WTC11 (cell line): ENCODE measurements at regions not wholly inside any gene's neighbourhood (a gene's known extent, or its start where the extent isn't known, plus 50 kb on each side); places are given as distances from the start of the nearest gene placed in this dataset.

Source experiments
- GABPB1 ChIP-seq: sonication (generic); formaldehyde crosslinking; IDR thresholded peaks from 2 replicates; pipeline ENCODE4 v1.8.1; 2023; ENCODE audit warnings: mild to moderate bottlenecking, missing genetic modification reagents
- JUN ChIP-seq: sonication (generic); formaldehyde crosslinking; IDR thresholded peaks from 2 replicates; pipeline ENCODE4 v1.8.0; 2023; ENCODE audit warnings: mild to moderate bottlenecking, missing genetic modification reagents
- TEAD4 ChIP-seq: sonication (generic); formaldehyde crosslinking; IDR thresholded peaks from 2 replicates; pipeline ENCODE4 v1.8.0; 2022; ENCODE audit warnings: mild to moderate bottlenecking, missing genetic modification reagents
- ZNF138 ChIP-seq: sonication (generic); formaldehyde crosslinking; conservative IDR thresholded peaks from 2 replicates; pipeline ENCODE4 v1.8.1; 2022; ENCODE audit warnings: mild to moderate bottlenecking, moderate library complexity, missing genetic modification reagents
- TF ChIP-seq, protein P1 (sequence below): sonication (generic); formaldehyde crosslinking; IDR thresholded peaks from 2 replicates; pipeline ENCODE4 v1.8.1; 2022; ENCODE audit warnings: low read depth, mild to moderate bottlenecking, moderate library complexity, missing genetic modification reagents, borderline replicate concordance
- TF ChIP-seq, protein P2 (sequence below): fragments of 200-600 bp; IDR thresholded peaks from 2 replicates; pipeline ENCODE4 v1.8.0; 2022; ENCODE audit warnings: antibody characterized with exemption
- TF ChIP-seq, protein P3 (sequence below): fragments of 250-450 bp; sonication (Bioruptor Pico); IDR thresholded peaks from 2 replicates; pipeline ENCODE4 v1.9.0; 2021; ENCODE audit warnings: mild to moderate bottlenecking

DNA sequence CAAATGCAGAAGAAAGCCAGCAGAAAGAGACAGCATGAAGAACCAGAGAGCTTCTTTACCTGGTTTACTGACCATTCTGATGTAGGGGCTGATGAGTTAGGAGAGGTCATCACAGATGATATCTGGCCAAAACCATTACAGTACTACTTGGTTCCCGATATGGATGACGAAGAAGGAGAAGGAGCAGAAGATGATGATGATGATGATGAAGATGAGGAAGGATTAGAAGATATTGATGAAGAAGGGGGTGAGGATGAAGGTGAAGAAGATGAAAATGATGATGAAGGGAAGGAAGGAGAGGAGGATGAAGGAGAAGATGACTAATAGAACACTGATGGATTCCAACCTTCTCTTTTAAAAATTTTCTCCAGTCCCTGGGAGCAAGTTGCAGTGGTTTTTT is 178.2 kb upstream of the CRY1 start:
- TF ChIP-seq, protein P1, sequence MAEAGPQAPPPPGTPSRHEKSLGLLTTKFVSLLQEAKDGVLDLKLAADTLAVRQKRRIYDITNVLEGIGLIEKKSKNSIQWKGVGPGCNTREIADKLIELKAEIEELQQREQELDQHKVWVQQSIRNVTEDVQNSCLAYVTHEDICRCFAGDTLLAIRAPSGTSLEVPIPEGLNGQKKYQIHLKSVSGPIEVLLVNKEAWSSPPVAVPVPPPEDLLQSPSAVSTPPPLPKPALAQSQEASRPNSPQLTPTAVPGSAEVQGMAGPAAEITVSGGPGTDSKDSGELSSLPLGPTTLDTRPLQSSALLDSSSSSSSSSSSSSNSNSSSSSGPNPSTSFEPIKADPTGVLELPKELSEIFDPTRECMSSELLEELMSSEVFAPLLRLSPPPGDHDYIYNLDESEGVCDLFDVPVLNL (CRISPR knock-in tag), result no peak
- TF ChIP-seq, protein P2, sequence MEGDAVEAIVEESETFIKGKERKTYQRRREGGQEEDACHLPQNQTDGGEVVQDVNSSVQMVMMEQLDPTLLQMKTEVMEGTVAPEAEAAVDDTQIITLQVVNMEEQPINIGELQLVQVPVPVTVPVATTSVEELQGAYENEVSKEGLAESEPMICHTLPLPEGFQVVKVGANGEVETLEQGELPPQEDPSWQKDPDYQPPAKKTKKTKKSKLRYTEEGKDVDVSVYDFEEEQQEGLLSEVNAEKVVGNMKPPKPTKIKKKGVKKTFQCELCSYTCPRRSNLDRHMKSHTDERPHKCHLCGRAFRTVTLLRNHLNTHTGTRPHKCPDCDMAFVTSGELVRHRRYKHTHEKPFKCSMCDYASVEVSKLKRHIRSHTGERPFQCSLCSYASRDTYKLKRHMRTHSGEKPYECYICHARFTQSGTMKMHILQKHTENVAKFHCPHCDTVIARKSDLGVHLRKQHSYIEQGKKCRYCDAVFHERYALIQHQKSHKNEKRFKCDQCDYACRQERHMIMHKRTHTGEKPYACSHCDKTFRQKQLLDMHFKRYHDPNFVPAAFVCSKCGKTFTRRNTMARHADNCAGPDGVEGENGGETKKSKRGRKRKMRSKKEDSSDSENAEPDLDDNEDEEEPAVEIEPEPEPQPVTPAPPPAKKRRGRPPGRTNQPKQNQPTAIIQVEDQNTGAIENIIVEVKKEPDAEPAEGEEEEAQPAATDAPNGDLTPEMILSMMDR, result no peak
- TF ChIP-seq JUN (CRISPR knock-in tag), result no peak
- TF ChIP-seq ZNF138 (CRISPR knock-in tag), result no peak
- TF ChIP-seq, protein P3, sequence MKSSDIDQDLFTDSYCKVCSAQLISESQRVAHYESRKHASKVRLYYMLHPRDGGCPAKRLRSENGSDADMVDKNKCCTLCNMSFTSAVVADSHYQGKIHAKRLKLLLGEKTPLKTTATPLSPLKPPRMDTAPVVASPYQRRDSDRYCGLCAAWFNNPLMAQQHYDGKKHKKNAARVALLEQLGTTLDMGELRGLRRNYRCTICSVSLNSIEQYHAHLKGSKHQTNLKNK (CRISPR knock-in tag), result no peak
- no peak for TF ChIP-seq GABPB1 (CRISPR knock-in tag)
- TF ChIP-seq TEAD4 (CRISPR knock-in tag), result no peak
